NCI-H187 (cell line): ENCODE measurements at regions not wholly inside any gene's neighbourhood (a gene's known extent, or its start where the extent isn't known, plus 50 kb on each side); places are given as distances from the start of the nearest gene placed in this dataset.
A peak's percentile ranks its signal among the peaks of the same experiment; 100 is the strongest.

ENCODE experiments used
- DNase-seq, 2 experiments: peaks; one replicate each; lab custom pipeline; 2025; lab: John Stamatoyannopoulos, UW

GRCh38 chr12:124188561-124189405 lies 106.1 kb upstream of the RFLNA start:
- DNase-seq = no peak

DNA sequence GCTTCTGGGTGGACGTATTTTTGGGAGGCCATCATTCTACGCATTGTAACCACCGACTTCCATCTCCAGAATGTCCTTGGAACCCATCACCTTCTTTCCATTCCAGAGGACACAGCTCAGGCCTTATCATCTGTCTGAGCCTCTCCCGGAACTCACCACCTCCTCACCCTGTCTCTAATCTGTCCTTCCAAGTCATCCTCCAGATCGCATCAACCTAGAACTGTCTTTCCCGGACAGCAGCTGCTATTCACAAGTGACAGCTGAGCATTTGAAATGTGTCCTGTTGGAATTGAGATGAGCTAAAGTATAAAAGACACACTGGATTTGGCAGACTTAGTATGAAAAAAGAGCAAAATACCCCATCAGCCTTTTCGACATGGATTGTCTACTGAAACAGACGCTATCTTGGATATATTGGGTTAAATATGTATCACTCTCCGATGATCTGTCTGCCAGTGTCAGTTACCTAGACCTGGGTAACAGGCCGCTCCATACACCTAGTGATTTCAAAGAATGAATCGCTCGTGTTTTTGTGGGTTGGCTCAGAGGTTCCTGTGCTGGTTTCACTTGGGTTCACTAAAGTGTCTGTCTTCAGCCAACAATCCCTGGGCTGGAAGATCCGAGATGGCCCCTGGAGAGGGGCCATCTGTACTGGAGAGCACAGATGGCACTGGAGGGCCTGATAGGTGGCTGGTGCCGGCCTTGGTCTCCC lies 104.4 kb upstream of the RFLNA start:
- DNase-seq = no peak

DNA sequence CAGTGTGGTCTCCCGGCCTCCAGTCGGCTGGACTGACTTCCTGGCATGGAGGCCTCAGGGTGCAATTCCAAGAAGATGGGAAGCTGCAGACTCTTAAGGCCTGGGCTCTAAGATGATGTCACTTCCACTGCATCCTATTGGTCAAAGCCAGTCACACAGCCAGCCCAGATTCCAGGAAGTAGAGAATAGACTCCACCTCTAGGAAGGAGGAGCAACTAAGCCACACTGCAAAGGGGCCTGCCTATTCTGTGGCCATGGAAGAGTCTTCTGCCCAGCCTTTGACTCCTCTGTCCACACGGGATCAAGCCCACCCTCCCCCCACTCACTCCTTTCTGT lies 103.9 kb upstream of the RFLNA start:
- no peak for DNase-seq

GRCh38 chr12:124191966-124192365 lies 102.9 kb upstream of the RFLNA start:
- DNase-seq = no peak

GRCh38 chr12:124194264-124194892 lies 100.5 kb upstream of the RFLNA start:
- no peak for DNase-seq

GRCh38 chr12:124194893-124195566 lies 99.9 kb upstream of the RFLNA start:
- DNase-seq = no peak

DNA sequence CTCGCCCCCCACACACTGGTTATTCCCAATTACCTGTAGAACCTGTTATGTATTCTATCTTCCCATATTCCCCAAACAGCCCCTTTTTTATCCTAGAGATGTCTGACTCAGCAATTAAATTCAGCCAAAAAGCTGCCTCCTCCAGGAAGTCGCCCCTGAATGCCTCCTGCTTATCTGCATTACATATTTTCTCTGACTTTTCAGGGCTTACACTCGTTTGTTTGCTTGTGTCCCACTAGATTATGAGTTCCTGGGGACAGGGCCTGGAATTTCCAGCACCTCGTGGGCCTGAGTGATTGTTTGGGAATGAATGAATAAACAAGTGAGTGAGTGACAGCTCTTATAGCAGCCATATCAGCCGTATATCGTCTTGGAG lies 99.3 kb upstream of the RFLNA start:
- no peak for DNase-seq

- DNase-seq = no peak
These were observed 98.7 kb upstream of the RFLNA start for GRCh38 chr12:124196236-124196635.

GRCh38 chr12:124201248-124201647 lies 93.6 kb upstream of the RFLNA start:
- no peak for DNase-seq

GRCh38 chr12:124203176-124203575 lies 91.7 kb upstream of the RFLNA start:
- DNase-seq = no peak

DNA sequence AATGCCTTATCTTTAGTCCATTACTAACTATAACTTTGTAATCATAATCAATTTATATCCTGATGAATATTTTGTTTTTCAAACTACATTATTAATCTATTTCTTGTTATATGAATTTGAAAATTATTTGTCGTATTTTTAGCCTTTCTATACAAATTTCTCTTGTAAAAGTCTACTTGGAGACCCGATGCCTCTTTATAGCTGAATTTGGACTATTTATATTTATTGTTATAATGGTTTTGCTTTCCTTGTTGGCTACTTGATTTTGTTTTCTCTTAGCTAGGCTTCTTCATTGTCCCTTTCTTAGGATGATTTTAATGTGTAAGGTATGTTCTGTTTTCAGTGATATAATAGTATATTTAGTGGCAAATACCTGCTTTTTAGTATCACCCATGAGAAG lies 89.5 kb upstream of the RFLNA start:
- no peak for DNase-seq

GRCh38 chr12:124207049-124207448 lies 87.8 kb upstream of the RFLNA start:
- DNase-seq = no peak

DNA sequence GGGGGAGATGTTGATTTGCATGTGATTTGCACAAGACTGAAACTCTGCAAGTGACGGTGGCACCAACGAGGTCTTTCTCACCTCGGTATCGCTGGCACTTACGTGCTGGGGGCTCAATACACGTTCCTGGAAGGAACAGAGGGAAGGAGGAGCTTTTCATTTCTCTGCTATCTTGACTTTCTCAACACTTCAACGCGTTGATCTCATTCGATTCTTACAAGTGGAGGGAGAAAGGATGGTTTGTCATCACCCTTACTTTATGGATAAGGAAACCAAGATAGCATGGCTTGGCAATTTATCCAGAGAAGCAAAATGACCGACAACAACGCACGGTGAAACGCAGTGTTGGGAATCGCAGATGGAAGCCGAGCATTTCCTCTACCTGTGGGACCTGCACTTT lies 87.3 kb upstream of the RFLNA start:
- DNase-seq = no peak

DNA sequence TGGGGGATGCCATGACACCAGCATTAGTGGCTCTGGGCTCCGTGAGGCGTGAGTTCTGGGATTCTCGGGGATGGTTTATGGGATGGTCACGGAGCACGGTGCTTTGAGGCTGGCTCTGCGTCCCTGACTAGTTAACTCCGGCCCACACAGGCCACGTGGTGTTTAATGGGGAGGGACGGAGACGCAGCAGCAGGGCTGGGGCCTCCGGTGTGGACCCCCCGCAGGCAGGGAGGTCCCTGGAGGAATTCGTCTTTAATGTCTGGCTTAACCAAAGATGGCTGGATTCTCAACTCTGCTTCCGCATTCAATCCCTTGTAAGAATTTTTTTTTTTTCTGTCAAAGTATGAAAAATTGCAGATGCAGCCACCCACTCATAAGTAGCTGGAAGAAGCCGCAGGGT lies 86.4 kb upstream of the RFLNA start:
- DNase-seq = no peak

DNA sequence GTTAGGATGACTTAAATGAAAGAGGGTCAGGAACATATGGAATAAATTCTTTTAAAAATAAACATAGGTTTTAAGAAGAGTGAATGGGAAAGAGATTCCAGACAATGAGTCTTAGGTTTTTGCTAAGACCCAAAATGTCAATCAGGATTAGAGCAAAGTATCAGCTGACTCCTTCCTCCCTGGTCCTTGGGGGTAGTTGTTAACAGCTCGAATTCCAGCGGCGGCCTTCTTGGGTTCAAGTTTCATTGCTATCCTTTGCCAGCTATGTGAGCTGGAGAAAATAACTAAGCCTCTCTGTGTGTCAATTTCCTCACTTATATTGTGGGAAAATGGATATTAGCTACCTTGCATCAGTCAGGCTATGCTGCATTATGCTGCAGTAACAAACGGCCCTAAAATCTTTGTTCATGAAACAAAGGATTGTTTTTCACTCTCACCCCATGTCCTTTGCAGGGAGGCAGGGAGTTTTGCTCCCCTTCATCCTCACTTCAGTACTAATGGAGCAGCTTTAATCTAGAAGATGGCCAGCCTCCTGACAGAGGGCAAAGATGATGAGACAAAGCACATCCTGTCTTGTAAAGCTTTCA lies 83.8 kb upstream of the RFLNA start:
- DNase-seq = no peak

DNA sequence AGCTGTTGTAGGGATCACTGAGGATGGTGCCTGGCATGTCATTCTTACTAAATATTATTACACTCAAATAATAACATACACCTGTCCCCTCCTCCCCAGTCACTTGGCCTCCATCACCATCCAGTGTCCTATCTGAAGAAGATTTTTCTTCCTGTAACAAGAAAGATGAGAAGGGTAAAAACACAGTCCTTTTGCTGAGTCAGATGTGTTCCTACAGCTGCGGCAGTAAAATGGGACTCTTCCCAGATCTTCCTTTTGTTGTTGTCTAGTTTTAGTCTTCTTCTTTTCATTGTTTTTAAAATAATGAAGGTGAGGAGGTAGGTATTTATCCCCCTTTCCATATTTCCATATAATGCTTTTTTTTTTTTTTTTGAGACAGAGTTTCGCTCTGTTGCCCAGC lies 83.1 kb upstream of the RFLNA start:
- DNase-seq = no peak

- no peak for DNase-seq
These were observed 81.1 kb upstream of the RFLNA start for GRCh38 chr12:124213666-124214347.

- DNase-seq = no peak
These were observed 80.3 kb upstream of the RFLNA start for GRCh38 chr12:124214574-124214973.

DNA sequence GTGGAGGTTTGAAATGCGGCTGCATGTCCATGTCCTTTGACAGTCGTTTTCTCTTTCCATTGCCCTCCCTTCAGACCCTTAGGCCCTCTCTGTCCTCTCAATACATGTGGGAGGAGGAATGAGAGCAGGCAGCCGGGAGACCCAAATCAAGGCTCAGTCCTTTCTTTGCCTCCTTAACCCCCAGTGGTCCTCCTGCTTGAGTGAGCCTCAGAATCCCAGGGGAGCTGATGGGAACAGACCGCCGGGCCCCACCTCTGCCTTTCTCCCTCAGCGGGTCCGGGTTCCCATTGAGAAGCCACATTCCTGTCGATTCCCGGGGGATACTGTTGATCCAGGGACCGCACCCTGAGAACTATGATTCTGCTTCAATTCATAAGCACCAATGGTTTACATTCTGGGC lies 77.9 kb upstream of the RFLNA start:
- no peak for DNase-seq

GRCh38 chr12:124217508-124218242 lies 77.2 kb upstream of the RFLNA start:
- peak in 1 of 2 experiments; percentile 41 for DNase-seq

DNA sequence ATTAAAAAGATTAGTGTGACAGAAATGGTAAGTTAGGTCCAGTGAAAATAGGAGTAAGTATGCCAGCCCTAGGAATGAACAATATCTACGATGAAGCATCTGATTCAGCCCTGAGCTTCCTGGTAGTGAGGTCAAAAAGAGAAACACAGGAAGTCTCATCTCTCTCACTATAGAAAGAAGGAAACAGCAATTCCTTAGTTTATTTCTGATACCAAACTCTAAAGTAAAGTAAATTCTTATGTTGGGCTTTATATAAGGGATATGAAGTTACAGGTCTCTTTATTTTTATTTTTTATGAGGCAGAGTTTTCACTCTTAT lies 76.7 kb upstream of the RFLNA start:
- no peak for DNase-seq
